Gastroesophageal sphincter (tissue), 4 donors: ENCODE measurements at regions not wholly inside any gene's neighbourhood (a gene's known extent, or its start where the extent isn't known, plus 50 kb on each side); places are given as distances from the start of the nearest gene placed in this dataset.

Experiments used
- ATAC-seq: fragments of 150-250 bp; one replicate; pipeline ENCODE4 v1.9.1; 2016; ENCODE audit warnings: mild to moderate bottlenecking, moderate library complexity
- H3K27ac ChIP-seq, 4 donors: fragments of 200-600 bp; sonication (generic) in 3 of 4; 1 replicate in 3 of 4; 2 replicates in 1 of 4; pipeline ENCODE4 v1.5.1; 2016 to 2019
- H3K27me3 ChIP-seq: fragments of 200-600 bp; sonication (generic); one replicate; pipeline ENCODE4 v1.5.1; 2019
- H3K36me3 ChIP-seq, 2 donors: fragments of 200-600 bp; sonication (generic); one replicate each; pipeline ENCODE4 v1.5.1; 2019; ENCODE audit warnings: control low read depth in 1 of 2
- H3K4me1 ChIP-seq, 3 donors: fragments of 200-600 bp; sonication (generic); 1 replicate in 2 of 3; 2 replicates in 1 of 3; pipeline ENCODE4 v1.5.1; 2016 to 2019; ENCODE audit warnings: control low read depth in 2 of 3
- H3K4me3 ChIP-seq, 2 donors: fragments of 200-600 bp; sonication (generic); one replicate each; pipeline ENCODE4 v1.5.1; 2019; ENCODE audit warnings: mild to moderate bottlenecking in 1 of 2, moderate library complexity in 1 of 2
- H3K9me3 ChIP-seq, 3 donors: fragments of 200-600 bp; sonication (generic); one replicate each; pipeline ENCODE4 v1.5.1; 2017 to 2019; ENCODE audit warnings: control low read depth in 2 of 3
- CTCF ChIP-seq, 4 experiments: fragments of 200-600 bp in 2 of 4; fragments of 450-650 bp in 2 of 4; sonication (generic) in 1 of 4; IDR thresholded peaks; one replicate each; pipeline ENCODE4 v1.5.1; 2017 to 2019; ENCODE audit warnings: antibody characterized with exemption in 4 of 4, mild to moderate bottlenecking in 2 of 4, moderate library complexity in 2 of 4
- EP300 ChIP-seq: sonication (generic); formaldehyde crosslinking; IDR thresholded peaks from one replicate; pipeline ENCODE4 v1.6.1; 2017; ENCODE audit warnings: antibody characterized with exemption, mild to moderate bottlenecking
- POLR2A ChIP-seq, 2 donors: fragments of 450-650 bp; IDR thresholded peaks; one replicate each; pipeline ENCODE4 v1.6.1; 2017; ENCODE audit warnings: antibody characterized with exemption in 2 of 2, mild to moderate bottlenecking in 2 of 2, moderate library complexity in 1 of 2
- POLR2AphosphoS5 ChIP-seq: sonication (generic); formaldehyde crosslinking; IDR thresholded peaks from one replicate; pipeline ENCODE4 v1.6.1; 2017; ENCODE audit warnings: antibody characterized with exemption
- WGBS, 2 donors: methylation state at CpG; one replicate each; pipeline ENCODE4 v1.1.5; 2018; ENCODE audit warnings: low coverage in 1 of 2; 5-methylcytosine and 5-hydroxymethylcytosine counted together

GRCh38 chr2:239905884-239906654, 119.1 kb downstream of the NDUFA10 start:
- Histone ChIP-seq H3K4me1 (peaks cover 0 to 3% (median 0%) of the 10 kb centered on the region in 3 donors), H3K4me3 (no peak overlapping the region), H3K27me3 (no peaks in the 10 kb centered on the region), H3K9me3 (no peaks in the 10 kb centered on the region), H3K27ac (no peak overlapping the region), H3K36me3 (peaks cover 0 to 6% of the 10 kb centered on the region in 2 donors)
- 75 to 94% methylated on average over 3 to 11 of the region's 18 CpGs for WGBS, 2 donors
- TF ChIP-seq POLR2A (IDR thresholded peaks at IDR 0.05) (no peak), CTCF (IDR thresholded peaks at IDR 0.05) (no peak), POLR2AphosphoS5 (no peak), EP300 (no peak)
- ATAC-seq = no peak

- Histone ChIP-seq H3K36me3 (peaks cover 0 to 6% of the 10 kb centered on the region in 2 donors), H3K27me3 (no peaks in the 10 kb centered on the region), H3K4me1 (no peaks in the 10 kb centered on the region), H3K9me3 (no peaks in the 10 kb centered on the region), H3K27ac (no peak overlapping the region), H3K4me3 (no peak overlapping the region)
- WGBS, 2 donors = no CpG with 5 or more reads among the region's 20 CpGs
- ATAC-seq = no peak
- no peak for TF ChIP-seq CTCF (IDR thresholded peaks at IDR 0.05)
- TF ChIP-seq POLR2A (IDR thresholded peaks at IDR 0.05) = no peak
- TF ChIP-seq POLR2AphosphoS5 = no peak
- no peak for TF ChIP-seq EP300
Measured at GRCh38 chr2:239905306-239905705, 119.8 kb downstream of the NDUFA10 start.

- ATAC-seq = no peak
- H3K4me3 ChIP-seq = no peak overlapping the region
- WGBS, 2 donors = 80 to 100% methylated on average over 1 to 2 of the region's 6 CpGs
- H3K36me3 ChIP-seq = peaks cover 0 to 6% of the 10 kb centered on the region in 2 donors
- H3K27me3 ChIP-seq = no peaks in the 10 kb centered on the region
- no peaks in the 10 kb centered on the region for H3K4me1 ChIP-seq
- no peak for TF ChIP-seq EP300
- TF ChIP-seq POLR2A (IDR thresholded peaks at IDR 0.05) = no peak
- TF ChIP-seq POLR2AphosphoS5 = no peak
- no peak for TF ChIP-seq CTCF (IDR thresholded peaks at IDR 0.05)
- no peak overlapping the region for H3K27ac ChIP-seq
- H3K9me3 ChIP-seq = no peaks in the 10 kb centered on the region
Measured at GRCh38 chr2:239904496-239904895, 120.6 kb downstream of the NDUFA10 start.

- Histone ChIP-seq H3K27ac (no peak overlapping the region), H3K4me1 (no peaks in the 10 kb centered on the region), H3K9me3 (no peaks in the 10 kb centered on the region), H3K4me3 (no peak overlapping the region), H3K36me3 (peaks cover 0 to 6% of the 10 kb centered on the region in 2 donors), H3K27me3 (no peaks in the 10 kb centered on the region)
- TF ChIP-seq CTCF (IDR thresholded peaks at IDR 0.05) (no peak), EP300 (no peak), POLR2A (IDR thresholded peaks at IDR 0.05) (no peak), POLR2AphosphoS5 (no peak)
- no peak for ATAC-seq
- WGBS, 2 donors = 80 to 92% methylated on average over 1 to 2 of the region's 6 CpGs
Measured at GRCh38 chr2:239903803-239904202, 121.3 kb downstream of the NDUFA10 start.

GRCh38 chr2:239903210-239903609, 121.9 kb downstream of the NDUFA10 start:
- TF ChIP-seq EP300 (no peak), CTCF (IDR thresholded peaks at IDR 0.05) (no peak), POLR2A (IDR thresholded peaks at IDR 0.05) (no peak), POLR2AphosphoS5 (no peak)
- H3K27ac ChIP-seq = no peak overlapping the region
- H3K9me3 ChIP-seq = no peaks in the 10 kb centered on the region
- H3K36me3 ChIP-seq = peaks cover 0 to 6% of the 10 kb centered on the region in 2 donors
- H3K4me1 ChIP-seq = no peaks in the 10 kb centered on the region
- 79 to 80% methylated on average over 1 to 5 of the region's 8 CpGs for WGBS, 2 donors
- no peak overlapping the region for H3K4me3 ChIP-seq
- H3K27me3 ChIP-seq = no peaks in the 10 kb centered on the region
- ATAC-seq = no peak
